ENCODE measurements at regions not wholly inside any gene's neighbourhood (a gene's known extent, or its start where the extent isn't known, plus 50 kb on each side); places are given as distances from the start of the nearest gene placed in this dataset.

DNA sequence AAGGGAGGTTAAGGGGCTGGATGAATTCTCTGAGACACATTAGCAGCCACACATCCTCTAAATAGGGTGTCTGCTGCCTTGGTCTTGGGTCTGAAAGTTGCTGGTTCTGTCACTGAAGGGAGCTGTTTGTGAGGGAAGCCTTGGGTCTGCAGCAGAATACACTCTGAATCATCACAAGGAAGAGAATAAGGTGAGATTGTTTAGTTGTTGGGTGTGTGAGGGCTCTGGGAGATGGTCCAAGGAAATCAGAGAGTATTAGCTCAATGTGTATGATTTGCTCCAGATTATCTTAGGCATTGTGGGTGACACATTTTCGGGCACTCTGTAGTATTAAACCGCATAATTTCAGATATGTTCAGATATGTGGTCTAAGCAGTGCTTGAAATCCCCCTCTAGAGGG is 548.5 kb downstream of the SLC4A3 start:
- WGBS (ENCODE audit: extremely low coverage, insufficient read length, low lambda C conversion rate), result no CpG with 5 or more reads among the region's 2 CpGs
- H3K9me3 Mint-ChIP-seq, result no peaks in the 10 kb centered on the region
- Histone ChIP-seq H2BK20ac (ENCODE audit: low read depth, low read length, poor library complexity, severe bottlenecking) (no peak overlapping the region), H4K91ac (ENCODE audit: insufficient read length, low read depth, low read length) (no peak overlapping the region), H3K14ac (ENCODE audit: insufficient read depth, low read length) (no peak overlapping the region), H3K4ac (ENCODE audit: low read depth, low read length) (no peak overlapping the region), H2BK120ac (ENCODE audit: low read depth, low read length, poor library complexity, severe bottlenecking) (no peak overlapping the region), H2AFZ (ENCODE audit: low read length) (no peak overlapping the region), H4K5ac (ENCODE audit: insufficient read length, low read depth, low read length) (no peak overlapping the region), H3K4me2 (ENCODE audit: insufficient read depth, insufficient read length, low read length) (no peak overlapping the region), H2BK5ac (ENCODE audit: insufficient read length, low read length) (no peak overlapping the region), H3K79me2 (ENCODE audit: insufficient read depth, low read length) (no peaks in the 10 kb centered on the region), H3T11ph (ENCODE audit: low read length) (no peak overlapping the region), H3K23me2 (ENCODE audit: insufficient read length, low read depth, low read length, poor library complexity, severe bottlenecking) (no peaks in the 10 kb centered on the region), H3K9ac (ENCODE audit: extremely low read depth, insufficient read length, low read length) (no peak overlapping the region), H3K27ac (ENCODE audit: insufficient read length, low read depth, low read length) (no peak overlapping the region), H2AK5ac (ENCODE audit: insufficient read length, low read length) (no peak overlapping the region), H3K27me3 (ENCODE audit: insufficient read depth, low read length) (no peaks in the 10 kb centered on the region), H3K56ac (ENCODE audit: insufficient read length, low read depth, low read length) (no peak overlapping the region), H2BK12ac (ENCODE audit: insufficient read length, low read depth, low read length) (no peak overlapping the region), H3K18ac (ENCODE audit: insufficient read length, low read depth, low read length) (no peak overlapping the region), H3K79me1 (ENCODE audit: insufficient read depth, low read depth, low read length, poor library complexity, severe bottlenecking) (no peaks in the 10 kb centered on the region), H4K8ac (replicated peaks; ENCODE audit: insufficient read length, low read depth, low read length) (no peak overlapping the region), H3K23ac (ENCODE audit: insufficient read length, low read depth, low read length) (no peak overlapping the region), H4K20me1 (ENCODE audit: control insufficient read depth, insufficient read depth, insufficient read length) (no peaks in the 10 kb centered on the region), H3K9me3 (ENCODE audit: control insufficient read depth, low read depth, low read length) (no peaks in the 10 kb centered on the region), H2BK15ac (ENCODE audit: low read depth, low read length) (no peak overlapping the region), H3K4me1 (ENCODE audit: insufficient read depth, low read length) (no peaks in the 10 kb centered on the region)
- no peak for DNase-seq
- no peak overlapping the region for H3K27ac Mint-ChIP-seq
- H3K4me1 Mint-ChIP-seq, result no peaks in the 10 kb centered on the region
- TF ChIP-seq CTCF (conservative IDR thresholded peaks at IDR 0.05), result no peak
- peaks cover 1% of the 10 kb centered on the region; the same call in 1 of the 2 replicates for H3K27me3 Mint-ChIP-seq (ENCODE audit: low read depth)
- no peak overlapping the region; a peak in 1 of 5 replicates for H3K4me3 Mint-ChIP-seq
- H3K36me3 Mint-ChIP-seq (ENCODE audit: insufficient read depth in 1 of 3, low read depth in 3 of 3), result no peaks in the 10 kb centered on the region; a peak in 1 of 7 replicates
